ENCODE measurements at regions not wholly inside any gene's neighbourhood (a gene's known extent, or its start where the extent isn't known, plus 50 kb on each side); places are given as distances from the start of the nearest gene placed in this dataset.

GRCh38 chr6:133085896-133086295, 155.3 kb upstream of the EYA4 start:
- H3K27me3 ChIP-seq (replicated peaks in 1 of 4; ENCODE audit: control insufficient read depth in 3 of 4, extremely low read depth in 1 of 4, insufficient read depth in 3 of 4, low read length in 3 of 4), result no peaks in the 10 kb centered on the region
- H2BK12ac ChIP-seq (ENCODE audit: low read depth, low read length), result no peak overlapping the region
- H3K4me1 ChIP-seq (replicated peaks in 1 of 4; ENCODE audit: control insufficient read depth in 3 of 4, insufficient read depth in 4 of 4, low read length in 3 of 4), result no peaks in the 10 kb centered on the region
- no peak overlapping the region for H3K4me2 ChIP-seq (ENCODE audit: insufficient read depth in 1 of 2, low read depth in 2 of 2, low read length in 2 of 2)
- H2AK5ac ChIP-seq (ENCODE audit: low read depth, low read length), result no peak overlapping the region
- DNase-seq (ENCODE audit: low read depth in 1 of 2, low spot score in 2 of 2), result no peak
- no peak overlapping the region for H3K27ac ChIP-seq (ENCODE audit: low read depth, low read length)
- no peak overlapping the region for H3K9ac ChIP-seq (replicated peaks in 1 of 4; ENCODE audit: extremely low read depth in 1 of 4, low read depth in 3 of 4, low read length in 3 of 4)
- no peak overlapping the region for H3K23ac ChIP-seq (ENCODE audit: insufficient read length)
- H3K23me2 ChIP-seq (ENCODE audit: low read depth, low read length), result no peaks in the 10 kb centered on the region
- WGBS, 2 experiments (ENCODE audit: extremely low coverage in 1 of 2, insufficient coverage in 1 of 2, insufficient read length in 1 of 2, insufficient replicate concordance in 2 of 2, low coverage in 1 of 2, low lambda C conversion rate in 2 of 2, missing lambda C conversion rate in 1 of 2), result 88% methylated on average over 2 of the region's 2 CpGs; no CpG with 5 or more reads in 1 of the 2 experiments
- no peaks in the 10 kb centered on the region for H3K79me2 ChIP-seq (ENCODE audit: control insufficient read depth in 1 of 2, insufficient read depth in 2 of 2, low read length in 2 of 2)
- no peaks in the 10 kb centered on the region for H3K79me1 ChIP-seq (ENCODE audit: low read depth, low read length)
- no peak overlapping the region for H3K56ac ChIP-seq (replicated peaks; ENCODE audit: insufficient read length, low read depth, low read length)
- ChIA-PET CTCF (ENCODE audit: partially characterized antibody) (interaction anchor here (1.1 to 1.4 kb wide), 4 partner anchors 10 to 509 kb away, joined by 3 read pairs; no protein-coding TSS in a partner anchor), POLR2A (ENCODE audit: partially characterized antibody) (no interaction called here)
- H2BK20ac ChIP-seq (ENCODE audit: low read length), result no peak overlapping the region
- H2BK5ac ChIP-seq (ENCODE audit: low read depth, low read length), result no peak overlapping the region
- no peak overlapping the region for H3K4me3 ChIP-seq (ENCODE audit: extremely low read depth in 1 of 4, insufficient read depth in 2 of 4, low read depth in 3 of 4, low read length in 4 of 4)
- no peak overlapping the region for H3K18ac ChIP-seq (ENCODE audit: extremely low read depth, low read length)
- H3K9me3 ChIP-seq (ENCODE audit: insufficient read depth in 2 of 2, low read depth in 1 of 2, low read length in 1 of 2), result no peaks in the 10 kb centered on the region
- H2AFZ ChIP-seq (ENCODE audit: low read length), result no peak overlapping the region
- no peak overlapping the region for H3K14ac ChIP-seq (ENCODE audit: insufficient read length)
- no peak overlapping the region for H4K5ac ChIP-seq (ENCODE audit: insufficient read length, low read depth, low read length)
- no peak overlapping the region for H4K8ac ChIP-seq (ENCODE audit: extremely low read depth, insufficient read depth, low read length)
- FAIRE-seq, result no peak
- no peak overlapping the region for H4K91ac ChIP-seq (replicated peaks; ENCODE audit: insufficient read length, low read length)
- no peak overlapping the region for H2BK15ac ChIP-seq (ENCODE audit: low read length)
- no peak for TF ChIP-seq SUZ12 (IDR thresholded peaks at IDR 0.05; ENCODE audit: low read length)
- no peak for TF ChIP-seq CBX5 (IDR thresholded peaks at IDR 0.05; ENCODE audit: low read depth, low read length)
- no peak for TF ChIP-seq RNF2 (IDR thresholded peaks at IDR 0.05; ENCODE audit: borderline replicate concordance, low read depth, low read length, missing control alignments, poor library complexity, severe bottlenecking)
- TF ChIP-seq SAP30 (IDR thresholded peaks at IDR 0.05; ENCODE audit: insufficient read depth, insufficient replicate concordance, low read length), result no peak
- TF ChIP-seq TCF12 (IDR thresholded peaks at IDR 0.05; ENCODE audit: low read depth, low read length), result no peak
- TF ChIP-seq PHF8 (conservative IDR thresholded peaks at IDR 0.05; ENCODE audit: low read depth, low read length), result no peak
- TF ChIP-seq CEBPB (IDR thresholded peaks at IDR 0.05; ENCODE audit: low read depth, low read length), result no peak
- no peak for TF ChIP-seq EP300 (IDR thresholded peaks at IDR 0.05; ENCODE audit: borderline replicate concordance in 1 of 2, low read depth in 2 of 2, low read length in 2 of 2)
- TF ChIP-seq CTBP2 (IDR thresholded peaks at IDR 0.05; ENCODE audit: borderline replicate concordance, insufficient read depth, insufficient read length, low read length), result no peak
- no peak for TF ChIP-seq TAF7 (optimal IDR thresholded peaks at IDR 0.05; ENCODE audit: borderline replicate concordance, low read depth, low read length)
- no peak for TF ChIP-seq CBX8 (IDR thresholded peaks at IDR 0.05; ENCODE audit: borderline replicate concordance, low read depth, low read length)
- no peak overlapping the region for H2BK120ac ChIP-seq (replicated peaks; ENCODE audit: low read depth, low read length)
- no peak overlapping the region for H3K4ac ChIP-seq (replicated peaks; ENCODE audit: insufficient read length, low read depth, low read length)
- no peaks in the 10 kb centered on the region for H3K36me3 ChIP-seq (ENCODE audit: control insufficient read depth in 2 of 4, insufficient read depth in 4 of 4, low read length in 3 of 4)
- no peaks in the 10 kb centered on the region for H4K20me1 ChIP-seq (replicated peaks in 1 of 2; ENCODE audit: control insufficient read depth in 1 of 2, insufficient read depth in 2 of 2, low read length in 2 of 2)

Measured in H1 (cell line).